Heart right ventricle (tissue), 16 donors: ENCODE measurements at regions not wholly inside any gene's neighbourhood (a gene's known extent, or its start where the extent isn't known, plus 50 kb on each side); places are given as distances from the start of the nearest gene placed in this dataset.
"Not testable (repeated sequence)": the region's sequence is repeated elsewhere in the genome, so short reads cannot be mapped to it uniquely, and the experiment has no call there.

ENCODE experiments used
- ATAC-seq, 8 donors: fragments of 200-7000 bp; cut with Tn5 transposase; one replicate each; pipeline ENCODE4 v1.9.1; 2020; ENCODE audit warnings: mild to moderate bottlenecking in 8 of 8, moderate library complexity in 8 of 8, moderate number of reproducible peaks in 1 of 8
- DNase-seq, 2 donors: peaks; one replicate each; pipeline ENCODE4 v3.0.0-alpha.2; 2020
- H3K27ac ChIP-seq, 10 donors: fragments of 200-600 bp; sonication (generic) in 2 of 10; one replicate each; pipeline versions ENCODE4 v1.5.0 to v1.8.0; 2020 to 2022; ENCODE audit warnings: mild to moderate bottlenecking in 3 of 10
- H3K27me3 ChIP-seq, 7 donors: fragments of 200-600 bp; one replicate each; pipeline ENCODE4 v1.8.0; 2021 to 2022; ENCODE audit warnings: mild to moderate bottlenecking in 2 of 7
- H3K36me3 ChIP-seq, 9 donors: fragments of 200-600 bp; sonication (generic) in 1 of 9; one replicate each; pipeline versions ENCODE4 v1.5.0 to v1.8.0; 2020 to 2022; ENCODE audit warnings: mild to moderate bottlenecking in 2 of 9
- H3K4me1 ChIP-seq, 9 donors: fragments of 200-600 bp; sonication (generic) in 1 of 9; one replicate each; pipeline versions ENCODE4 v1.5.0 to v1.8.0; 2020 to 2022; ENCODE audit warnings: mild to moderate bottlenecking in 4 of 9
- H3K4me3 ChIP-seq, 10 donors: fragments of 200-600 bp; sonication (generic) in 2 of 10; one replicate each; pipeline versions ENCODE4 v1.5.0 to v1.8.0; 2020 to 2022; ENCODE audit warnings: mild to moderate bottlenecking in 7 of 10, moderate library complexity in 2 of 10
- H3K9me3 ChIP-seq, 11 donors: fragments of 200-600 bp in 10 of 11; sonication (generic) in 2 of 11; one replicate each; pipeline versions ENCODE4 v1.5.0 to v1.8.0; 2013 to 2022; ENCODE audit warnings: mild to moderate bottlenecking in 2 of 11, control low read depth in 1 of 11, moderate library complexity in 1 of 11
- WGBS, 2 donors: extraction: QIAGEN DNeasy Blood & Tissue Kit; methylation state at CpG; one replicate each; pipeline ENCODE4 v1.1.7; 2013; ENCODE audit warnings: inconsistent platforms in 1 of 2; 5-methylcytosine and 5-hydroxymethylcytosine counted together
- intact Hi-C, 10 donors: fragments of 100-400 bp; cut with DNase I; formaldehyde crosslinking; loops; one replicate each; pipeline versions ENCODE4 v1.11.1 to v1.14.2; 2022
- TF ChIP-seq, protein P1 (sequence below), 9 donors: fragments of 200-600 bp; sonication (generic) in 2 of 9; IDR thresholded peaks; one replicate each; pipeline versions ENCODE4 v1.5.0 to v1.8.0; 2021 to 2022; ENCODE audit warnings: antibody characterized with exemption in 9 of 9, mild to moderate bottlenecking in 5 of 9, moderate library complexity in 1 of 9
- donor health status: Arrhythmogenic right ventricular cardiomyopathy.
- donor health status: ischemic (EF 13 %, LVEDD 7.1; RV severe dilation, severe dysfunction).
- donor health status: healthy with polysubstance abuse.
- donor health status: DM: no; HTN: yes; CAD: no.
- donor health status: DM: no; HTN: no; CAD: no.
- donor health status: ischemic (EF 25% LVEDD 6.9; RV normal size, moderate dysfunction).
- donor health status: ischemic (EF 25% LVEDD 5.7; RV mildly dilated, moderate dysfunction).
- donor health status: healthy.
- donor health status: DM: yes; HTN: yes; CAD: no.
- donor health status: Ischemic cardiomyopathy.
- donor health status: ischemic (EF 35%, LVEDD 5.7; RV mildly dilated, moderate dysfunction).
- donor health status: nonischemic (EF 11% LVEDD 7.7; RV severe dilation, severe dysfunction).
- donor health status: DM: yes; HTN: yes; CAD: no.
- donor health status: PGD.
- donor health status: ischemic (EF 29% LVEDD 5.4; RV normal size, mild dysfunction).
- donor health status: nonischemic (EF 23%, LVEDD 6.1; RV moderate dilation, normal function).

DNA sequence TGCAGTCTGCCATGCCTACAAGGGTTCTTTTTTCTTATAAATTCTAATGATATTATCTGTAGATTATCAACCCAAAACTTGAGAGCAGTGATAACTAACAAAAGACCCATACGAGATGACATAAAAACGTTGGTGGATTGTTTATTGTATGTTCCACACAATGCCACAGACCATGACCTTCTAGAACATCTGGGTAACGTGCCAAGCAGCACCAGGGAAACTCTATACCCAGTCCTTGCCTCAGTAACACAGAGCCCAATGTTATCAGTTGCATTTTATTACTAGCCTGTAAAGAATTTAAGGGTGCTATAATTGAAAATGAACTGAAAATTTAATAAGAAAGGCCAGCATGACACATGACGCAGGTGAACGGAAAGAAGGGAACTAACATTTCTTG, 99.1 kb upstream of the UGP2 start:
- H3K4me1 ChIP-seq: peaks cover 0 to 15% (median under 1%) of the 10 kb centered on the region in 9 donors
- no peaks in the 10 kb centered on the region for H3K36me3 ChIP-seq
- H3K9me3 ChIP-seq: peaks cover 0 to 15% (median 0%) of the 10 kb centered on the region in 11 donors
- intact Hi-C loops: no loop called here
- 75 to 83% methylated on average over 5 of the region's 5 CpGs for WGBS, 2 donors
- no peak for ATAC-seq
- DNase-seq: no peak
- H3K27me3 ChIP-seq: no peaks in the 10 kb centered on the region
- H3K27ac ChIP-seq: no peak overlapping the region
- no peak overlapping the region for H3K4me3 ChIP-seq
- TF ChIP-seq, protein P1, sequence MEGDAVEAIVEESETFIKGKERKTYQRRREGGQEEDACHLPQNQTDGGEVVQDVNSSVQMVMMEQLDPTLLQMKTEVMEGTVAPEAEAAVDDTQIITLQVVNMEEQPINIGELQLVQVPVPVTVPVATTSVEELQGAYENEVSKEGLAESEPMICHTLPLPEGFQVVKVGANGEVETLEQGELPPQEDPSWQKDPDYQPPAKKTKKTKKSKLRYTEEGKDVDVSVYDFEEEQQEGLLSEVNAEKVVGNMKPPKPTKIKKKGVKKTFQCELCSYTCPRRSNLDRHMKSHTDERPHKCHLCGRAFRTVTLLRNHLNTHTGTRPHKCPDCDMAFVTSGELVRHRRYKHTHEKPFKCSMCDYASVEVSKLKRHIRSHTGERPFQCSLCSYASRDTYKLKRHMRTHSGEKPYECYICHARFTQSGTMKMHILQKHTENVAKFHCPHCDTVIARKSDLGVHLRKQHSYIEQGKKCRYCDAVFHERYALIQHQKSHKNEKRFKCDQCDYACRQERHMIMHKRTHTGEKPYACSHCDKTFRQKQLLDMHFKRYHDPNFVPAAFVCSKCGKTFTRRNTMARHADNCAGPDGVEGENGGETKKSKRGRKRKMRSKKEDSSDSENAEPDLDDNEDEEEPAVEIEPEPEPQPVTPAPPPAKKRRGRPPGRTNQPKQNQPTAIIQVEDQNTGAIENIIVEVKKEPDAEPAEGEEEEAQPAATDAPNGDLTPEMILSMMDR (IDR thresholded peaks at IDR 0.05): no peak

DNA sequence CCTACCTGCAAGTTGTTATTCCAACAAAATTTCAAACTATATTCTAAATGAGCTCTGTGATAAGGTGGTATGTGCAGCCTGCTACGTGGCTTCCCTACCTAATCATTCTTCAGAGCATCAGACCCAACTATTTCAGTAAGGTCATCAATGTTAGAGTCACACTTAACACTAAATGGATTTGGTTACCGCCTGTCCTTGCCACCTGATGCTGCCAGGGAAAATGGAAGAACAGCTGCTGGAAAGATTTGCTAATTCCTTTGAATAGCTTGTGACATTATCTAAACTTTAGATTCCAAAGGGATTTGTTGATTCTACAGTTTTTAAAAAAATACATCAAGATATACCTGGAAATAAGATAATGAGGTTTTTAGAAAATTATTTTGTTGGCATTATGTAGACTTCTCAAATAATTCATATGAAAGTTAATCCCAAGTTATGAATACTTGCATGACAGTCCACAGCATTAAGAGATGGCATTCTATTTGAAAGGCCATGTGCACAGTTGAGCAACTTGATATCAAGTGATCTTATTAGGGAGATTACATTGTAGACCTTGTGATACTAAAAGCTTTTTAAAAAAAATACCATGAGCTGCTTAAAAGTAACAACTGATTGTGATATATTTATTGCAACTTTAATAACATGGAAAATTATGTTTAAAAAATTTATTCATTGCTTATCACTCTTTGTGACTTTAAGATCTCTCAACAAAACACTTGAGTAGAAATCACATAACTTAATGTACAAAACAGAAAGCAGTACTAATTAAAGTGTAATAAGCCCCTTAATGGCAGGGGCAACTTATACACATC, 98.3 kb upstream of the UGP2 start:
- Histone ChIP-seq H3K4me1 (peaks cover 0 to 10% (median 0%) of the 10 kb centered on the region in 9 donors), H3K9me3 (peaks cover 0 to 15% (median 0%) of the 10 kb centered on the region in 11 donors), H3K36me3 (no peaks in the 10 kb centered on the region), H3K27me3 (no peaks in the 10 kb centered on the region), H3K4me3 (no peak overlapping the region), H3K27ac (no peak overlapping the region)
- TF ChIP-seq, protein P1 (IDR thresholded peaks at IDR 0.05): no peak
- intact Hi-C loops: no loop called here
- DNase-seq (no peak), ATAC-seq (no peak)
- 78 to 81% methylated on average over 2 of the region's 2 CpGs for WGBS, 2 donors

DNA sequence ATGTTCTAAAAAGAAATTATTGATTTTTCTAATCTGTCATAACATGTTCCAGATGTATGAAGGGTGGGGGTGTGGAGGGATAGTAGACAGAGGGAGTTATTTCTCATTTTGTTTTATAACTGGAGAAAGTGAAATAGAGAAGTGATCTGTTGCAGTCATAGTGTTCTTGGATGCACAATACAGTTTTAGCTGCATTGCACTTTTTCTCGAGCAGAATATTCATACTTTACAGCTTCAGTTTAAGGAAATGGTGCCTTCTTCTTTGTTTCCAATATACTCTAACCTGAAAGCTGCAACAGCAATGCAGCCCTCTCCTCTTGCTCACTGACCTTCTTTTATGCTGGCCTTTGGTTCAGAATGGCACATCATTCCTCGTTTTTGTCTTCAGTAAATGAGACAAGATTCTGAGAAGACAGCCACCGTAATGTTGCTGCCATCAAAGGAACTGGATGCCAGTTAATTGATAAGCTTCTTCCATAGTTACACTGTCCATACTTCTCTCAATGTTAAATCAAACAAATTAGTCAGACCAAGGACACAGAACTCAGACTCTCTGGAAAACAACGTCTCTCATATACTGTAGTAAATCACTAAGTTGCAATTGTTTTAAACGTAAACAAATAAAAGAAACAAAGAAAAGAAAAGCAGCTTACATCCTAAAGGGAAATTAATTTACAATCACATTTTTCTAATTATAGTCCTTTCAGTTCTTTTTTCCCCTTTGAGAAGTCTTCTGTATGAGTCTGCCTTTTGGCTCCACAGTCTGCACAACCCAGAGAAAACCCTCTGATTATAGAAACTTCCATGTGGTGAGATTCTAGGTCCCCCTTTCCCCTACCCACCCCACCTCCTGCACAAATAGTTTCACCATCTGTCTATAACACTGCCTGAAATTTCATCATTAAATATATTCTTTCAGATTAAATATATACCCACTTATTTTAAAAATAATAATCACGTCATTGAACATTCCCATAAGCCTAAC, 97.4 kb upstream of the UGP2 start:
- Histone ChIP-seq H3K27me3 (no peaks in the 10 kb centered on the region), H3K9me3 (peaks cover 0 to 15% (median 0%) of the 10 kb centered on the region in 11 donors), H3K4me1 (peaks cover 0 to 10% (median 0%) of the 10 kb centered on the region in 9 donors), H3K4me3 (no peak overlapping the region), H3K36me3 (no peaks in the 10 kb centered on the region), H3K27ac (no peak overlapping the region)
- TF ChIP-seq, protein P1 (IDR thresholded peaks at IDR 0.05): no peak
- peak in 1 of 8 donors; percentile 49 for ATAC-seq
- 73 to 74% methylated on average over 6 of the region's 6 CpGs for WGBS, 2 donors
- no peak for DNase-seq
- intact Hi-C loops: no loop called here

DNA sequence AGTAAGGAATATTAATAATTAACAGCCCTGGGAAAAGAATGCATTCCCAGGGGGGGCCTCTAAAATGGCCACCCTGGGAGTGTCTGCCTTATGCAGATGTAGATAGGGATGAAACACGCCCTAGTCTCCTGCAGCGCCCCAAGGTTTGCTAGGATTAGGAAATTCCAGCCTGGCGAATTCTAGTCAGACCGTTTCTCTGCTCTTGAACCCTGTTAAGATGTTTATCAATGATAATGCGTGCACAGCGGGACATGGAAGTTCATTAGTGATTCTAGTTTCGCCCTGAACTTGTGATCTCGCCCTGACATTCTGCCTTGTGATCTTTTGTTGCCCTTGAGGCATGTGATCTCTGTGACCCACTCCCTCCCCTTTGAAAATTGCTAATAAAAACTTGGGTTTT, 95.1 kb upstream of the UGP2 start:
- peaks cover 0 to 15% (median 0%) of the 10 kb centered on the region in 11 donors for H3K9me3 ChIP-seq
- H3K27me3 ChIP-seq, H3K36me3 ChIP-seq, DNase-seq, ATAC-seq, H3K27ac ChIP-seq, intact Hi-C loops, H3K4me1 ChIP-seq, H3K4me3 ChIP-seq: not testable (repeated sequence)
- 84 to 87% methylated on average over 8 of the region's 8 CpGs for WGBS, 2 donors
